Kidney (tissue), 13 donors: ENCODE measurements at regions not wholly inside any gene's neighbourhood (a gene's known extent, or its start where the extent isn't known, plus 50 kb on each side); places are given as distances from the start of the nearest gene placed in this dataset.

Source experiments
- DNase-seq, 5 donors: peaks; one replicate each; pipeline ENCODE4 v3.0.0-alpha.2; 2013 to 2020
- FAIRE-seq: peaks from 2 replicates; lab custom pipeline; 2012; peaks lifted over from hg19 to GRCh38; lab: Jason Lieb, UNC
- H3K27ac ChIP-seq, 2 donors: one replicate each; pipeline ENCODE4 v1.7.0; 2013; ENCODE audit warnings: low read depth in 2 of 2, low read length in 2 of 2, inconsistent platforms in 1 of 2
- H3K27me3 ChIP-seq: one replicate; pipeline ENCODE4 v1.7.1; 2013; ENCODE audit warnings: low read length, inconsistent platforms; ENCODE audit not compliant: control insufficient read depth, insufficient read depth
- H3K36me3 ChIP-seq, 3 donors: one replicate each; pipeline versions ENCODE4 v1.7.0 to v1.7.1; 2013; ENCODE audit warnings: low read length in 3 of 3, control low read depth in 1 of 3, inconsistent platforms in 1 of 3; ENCODE audit not compliant: insufficient read depth in 3 of 3, control insufficient read depth in 2 of 3
- H3K4me1 ChIP-seq, 3 donors: one replicate each; pipeline versions ENCODE4 v1.7.0 to v1.7.1; 2013; ENCODE audit warnings: low read length in 3 of 3, inconsistent platforms in 1 of 3, low read depth in 1 of 3; ENCODE audit not compliant: control insufficient read depth in 2 of 3, insufficient read depth in 2 of 3
- H3K4me3 ChIP-seq, 3 donors: one replicate each; pipeline versions ENCODE4 v1.7.0 to v1.8.1; 2013; ENCODE audit warnings: low read length in 3 of 3, control low read depth in 1 of 3, inconsistent platforms in 1 of 3
- H3K9ac ChIP-seq, 3 donors: one replicate each; pipeline versions ENCODE4 v1.7.0 to v1.7.1; 2013; ENCODE audit warnings: low read length in 3 of 3, control low read depth in 1 of 3, inconsistent platforms in 1 of 3
- H3K9me3 ChIP-seq, 3 donors: one replicate each; pipeline versions ENCODE4 v1.7.0 to v1.7.1; 2013; ENCODE audit warnings: low read length in 3 of 3, control low read depth in 1 of 3, inconsistent platforms in 1 of 3; ENCODE audit not compliant: control insufficient read depth in 2 of 3, insufficient read depth in 1 of 3
- CTCF ChIP-seq: IDR thresholded peaks from 3 replicates; pipeline ENCODE4 v1.5.1; 2012; ENCODE audit warnings: mild to moderate bottlenecking, moderate library complexity, borderline replicate concordance; ENCODE audit not compliant: insufficient read depth; ENCODE audit errors: extremely low read depth
- intact Hi-C: fragments of 100-400 bp; cut with DNase I; formaldehyde crosslinking; loops from one replicate; pipeline ENCODE4 v1.11.1; 2022
- donor health status: control.
- donor health status: control.
- donor health status: control.
- donor health status: control.
- donor health status: control.
- donor health status: DM: yes; HTN: yes; CAD: no.
- donor health status: Normal renal cell carcinoma (clear cell type).

GRCh38 chr7:9124320-9124719, 690.9 kb downstream of the NXPH1 start:
- intact Hi-C loops: no loop called here
- no peak for FAIRE-seq
- H3K9me3 ChIP-seq: no peaks in the 10 kb centered on the region
- no peaks in the 10 kb centered on the region for H3K4me1 ChIP-seq
- H3K27ac ChIP-seq: no peak overlapping the region
- TF ChIP-seq CTCF: no peak
- H3K27me3 ChIP-seq: no peaks in the 10 kb centered on the region
- H3K9ac ChIP-seq: no peak overlapping the region
- DNase-seq: no peak
- H3K36me3 ChIP-seq: no peaks in the 10 kb centered on the region
- H3K4me3 ChIP-seq: no peak overlapping the region

- H3K9ac ChIP-seq: no peak overlapping the region
- FAIRE-seq (no peak), DNase-seq (no peak)
- no peak overlapping the region for H3K4me3 ChIP-seq
- no peak overlapping the region for H3K27ac ChIP-seq
- intact Hi-C loops: no loop called here
- no peaks in the 10 kb centered on the region for H3K4me1 ChIP-seq
- no peak for TF ChIP-seq CTCF
- H3K36me3 ChIP-seq: no peaks in the 10 kb centered on the region
- no peaks in the 10 kb centered on the region for H3K27me3 ChIP-seq
- no peaks in the 10 kb centered on the region for H3K9me3 ChIP-seq
Measured at GRCh38 chr7:9125246-9125645, 691.8 kb downstream of the NXPH1 start.

- TF ChIP-seq CTCF: no peak
- intact Hi-C loops: no loop called here
- Histone ChIP-seq H3K27ac (no peak overlapping the region), H3K4me1 (no peaks in the 10 kb centered on the region), H3K9ac (no peak overlapping the region), H3K36me3 (no peaks in the 10 kb centered on the region), H3K4me3 (no peak overlapping the region), H3K9me3 (no peaks in the 10 kb centered on the region), H3K27me3 (no peaks in the 10 kb centered on the region)
- no peak for FAIRE-seq
- no peak for DNase-seq
Measured at GRCh38 chr7:9127901-9128300, 694.5 kb downstream of the NXPH1 start.

GRCh38 chr7:9148687-9149086, 715.3 kb downstream of the NXPH1 start:
- no peak for DNase-seq

More at GRCh38 chr7:9148687-9149086, 715.3 kb downstream of the NXPH1 start:
- Histone ChIP-seq H3K27ac (no peak overlapping the region), H3K27me3 (no peaks in the 10 kb centered on the region), H3K9me3 (no peaks in the 10 kb centered on the region), H3K9ac (no peak overlapping the region), H3K36me3 (no peaks in the 10 kb centered on the region), H3K4me3 (no peak overlapping the region), H3K4me1 (no peaks in the 10 kb centered on the region)
- no peak for TF ChIP-seq CTCF
- intact Hi-C loops: no loop called here
- no peak for FAIRE-seq
